ENCODE measurements at regions not wholly inside any gene's neighbourhood (a gene's known extent, or its start where the extent isn't known, plus 50 kb on each side); places are given as distances from the start of the nearest gene placed in this dataset.

DNA sequence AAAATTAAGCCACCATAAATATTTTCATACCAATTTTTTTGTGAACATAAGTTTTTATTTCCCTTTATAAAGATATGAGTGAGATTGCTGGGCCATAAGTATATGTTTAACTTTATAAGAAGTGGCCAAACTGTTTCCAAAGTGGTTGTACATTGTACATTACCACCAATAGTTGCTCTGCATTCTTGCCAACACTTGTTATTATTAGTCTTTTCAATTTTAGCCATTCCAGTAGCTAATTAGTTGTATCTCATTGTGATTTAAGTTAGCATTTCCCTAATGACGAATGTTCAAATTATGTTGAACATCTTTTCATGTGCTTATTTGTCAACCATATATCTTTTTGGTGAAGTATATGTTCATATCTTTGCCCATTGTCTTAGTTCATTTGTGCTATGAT, 64.0 kb upstream of the DNAH14 start:
- TF ChIP-seq POU2F2 (IDR thresholded peaks at IDR 0.05; ENCODE audit: low read depth, low read length) (no peak), POLR2AphosphoS5 (IDR thresholded peaks at IDR 0.05; ENCODE audit: low read depth, low read length) (no peak)

Data from GM12891 (cell line).